Endothelial cell of umbilical vein (primary cell): ENCODE measurements at regions not wholly inside any gene's neighbourhood (a gene's known extent, or its start where the extent isn't known, plus 50 kb on each side); places are given as distances from the start of the nearest gene placed in this dataset.

ENCODE experiments used
- BruUV-seq: library from RNA; stranded (reverse); fragments of 400-500 nt; replicated peaks from 2 replicates; lab custom pipeline; 2021; lab: Mats Ljungman, UMichigan
- CTCF ChIA-PET: fragments of 300-600, 350-600 bp; sonication (Branson Sonifier 250); formaldehyde crosslinking; loops from one replicate; lab custom pipeline; 2021; ENCODE audit warnings: antibody characterized with exemption, inconsistent platforms; lab: Charles Lee
- POLR2A ChIA-PET: fragments of 300-600, 350-600 bp; sonication (Branson Sonifier 250); formaldehyde crosslinking; loops from one replicate; lab custom pipeline; 2021; ENCODE audit warnings: antibody characterized with exemption, inconsistent platforms; lab: Charles Lee
- DNase-seq: peaks from one replicate; pipeline ENCODE4 v3.0.0-alpha.2; 2011; ENCODE audit warnings: low read depth, low spot score
- FAIRE-seq: peaks from 2 replicates; lab custom pipeline; 2011; peaks lifted over from hg19 to GRCh38; lab: Jason Lieb, UNC
- H2AFZ ChIP-seq: 2 replicates; pipeline ENCODE4 v1.6.0; 2012; ENCODE audit warnings: low read depth, low read length, control low read depth, inconsistent platforms
- H3K27ac ChIP-seq: 2 replicates; pipeline ENCODE4 v1.5.1; 2011; ENCODE audit warnings: low read depth, mild to moderate bottlenecking, control low read depth, low read length, moderate library complexity; ENCODE audit not compliant: insufficient read depth
- H3K27me3 ChIP-seq, 2 experiments: 2 replicates each; pipeline versions ENCODE4 v1.6.0 to v1.6.1; 2011; ENCODE audit warnings: low read length in 2 of 2, mixed read lengths in 1 of 2; ENCODE audit not compliant: control insufficient read depth in 2 of 2, insufficient read depth in 2 of 2
- H3K36me3 ChIP-seq, 2 experiments: 2 replicates in 1 of 2; 3 replicates in 1 of 2; pipeline ENCODE4 v1.5.1; 2011; ENCODE audit warnings: low read length in 2 of 2, mild to moderate bottlenecking in 1 of 2, moderate library complexity in 1 of 2; ENCODE audit not compliant: control insufficient read depth in 2 of 2, insufficient read depth in 2 of 2; ENCODE audit errors: extremely low read depth in 1 of 2
- H3K4me1 ChIP-seq: 3 replicates; pipeline ENCODE4 v1.5.1; 2011; ENCODE audit warnings: mild to moderate bottlenecking, low read length; ENCODE audit not compliant: control insufficient read depth, insufficient read depth; ENCODE audit errors: extremely low read depth
- H3K4me2 ChIP-seq: 2 replicates; pipeline ENCODE4 v1.6.1; 2011; ENCODE audit warnings: low read length, control low read depth, mixed read lengths; ENCODE audit not compliant: insufficient read depth
- H3K4me3 ChIP-seq, 3 experiments: fragments of 200-600 bp in 1 of 3; sonication (generic), shearing (Covaris generic) in 1 of 3; replicated peaks in 1 of 3; 2 replicates each; pipeline ENCODE4 v1.5.1; 2011 to 2016; ENCODE audit warnings: control low read depth in 3 of 3, low read length in 3 of 3, mild to moderate bottlenecking in 2 of 3, inconsistent platforms in 1 of 3, low read depth in 1 of 3, moderate library complexity in 1 of 3; ENCODE audit not compliant: insufficient read depth in 1 of 3
- H3K79me2 ChIP-seq: 2 replicates; pipeline ENCODE4 v1.6.0; 2012; ENCODE audit warnings: low read length, inconsistent platforms; ENCODE audit not compliant: control insufficient read depth, insufficient read depth
- H3K9ac ChIP-seq: replicated peaks from 2 replicates; pipeline ENCODE3; 2011; ENCODE audit warnings: low read length, control low read depth; ENCODE audit not compliant: insufficient read depth; ENCODE audit errors: extremely low read depth
- H3K9me1 ChIP-seq: replicated peaks from 3 replicates; pipeline ENCODE4 v1.6.0; 2011; ENCODE audit warnings: mild to moderate bottlenecking, low read length; ENCODE audit not compliant: control insufficient read depth, insufficient read depth; ENCODE audit errors: extremely low read depth
- H3K9me3 ChIP-seq: replicated peaks from 2 replicates; pipeline ENCODE4 v1.5.1; 2012; ENCODE audit warnings: low read length, inconsistent platforms; ENCODE audit not compliant: control insufficient read depth, insufficient read depth
- H4K20me1 ChIP-seq: replicated peaks from 2 replicates; pipeline ENCODE3; 2011; ENCODE audit warnings: mild to moderate bottlenecking, low read length; ENCODE audit not compliant: control insufficient read depth, insufficient read depth; ENCODE audit errors: extremely low read depth
- EZH2 ChIP-seq: IDR thresholded peaks from 2 replicates; pipeline ENCODE4 v1.6.1; 2012; ENCODE audit warnings: borderline replicate concordance, low read depth, mild to moderate bottlenecking, moderate library complexity, low read length, inconsistent platforms; ENCODE audit not compliant: severe bottlenecking
- GATA2 ChIP-seq: IDR thresholded peaks from 2 replicates; pipeline ENCODE4 v1.7.0; 2011; ENCODE audit warnings: low read depth, mild to moderate bottlenecking, moderate library complexity, mixed read lengths, low read length; ENCODE audit not compliant: insufficient read length, insufficient read depth
- MYC ChIP-seq: IDR thresholded peaks from one replicate; pipeline ENCODE4 v1.6.1; 2011; ENCODE audit warnings: mild to moderate bottlenecking, low read depth, low read length
- POLR2A ChIP-seq: IDR thresholded peaks from 2 replicates; pipeline ENCODE4 v1.6.1; 2012; ENCODE audit warnings: low read depth, mild to moderate bottlenecking, control low read depth, low read length
- POLR2AphosphoS5 ChIP-seq: IDR thresholded peaks from 2 replicates; pipeline ENCODE4 v1.6.1; 2012; ENCODE audit warnings: low read depth, mild to moderate bottlenecking, control low read depth, low read length, moderate library complexity; ENCODE audit not compliant: insufficient read depth
- dilution Hi-C: fragments of 300-500 bp; cut with MboI; formaldehyde crosslinking; loops from one replicate; pipeline ENCODE4 v1.15.0; 2019; ENCODE audit warnings: low sequenced_read_pairs; ENCODE audit not compliant: extremely low pct_ligation_motif_present
- intact Hi-C: fragments of 100-400 bp; cut with micrococcal nuclease; formaldehyde crosslinking; loops from one replicate; pipeline ENCODE4 v1.10.0; 2022
- TF ChIP-seq, protein P1 (sequence below), 2 donors: IDR thresholded peaks; 1 replicate in 1 of 2; 2 replicates in 1 of 2; pipeline ENCODE4 v1.5.1; 2011; ENCODE audit warnings: low read length in 2 of 2, mild to moderate bottlenecking in 2 of 2, moderate library complexity in 2 of 2, control low read depth in 1 of 2, inconsistent platforms in 1 of 2, low read depth in 1 of 2; ENCODE audit not compliant: insufficient read depth in 1 of 2; ENCODE audit errors: extremely low read depth in 1 of 2
- TF ChIP-seq, protein P2 (sequence below): IDR thresholded peaks from 2 replicates; pipeline ENCODE4 v1.6.1; 2011; ENCODE audit not compliant: insufficient read depth, insufficient read length

DNA sequence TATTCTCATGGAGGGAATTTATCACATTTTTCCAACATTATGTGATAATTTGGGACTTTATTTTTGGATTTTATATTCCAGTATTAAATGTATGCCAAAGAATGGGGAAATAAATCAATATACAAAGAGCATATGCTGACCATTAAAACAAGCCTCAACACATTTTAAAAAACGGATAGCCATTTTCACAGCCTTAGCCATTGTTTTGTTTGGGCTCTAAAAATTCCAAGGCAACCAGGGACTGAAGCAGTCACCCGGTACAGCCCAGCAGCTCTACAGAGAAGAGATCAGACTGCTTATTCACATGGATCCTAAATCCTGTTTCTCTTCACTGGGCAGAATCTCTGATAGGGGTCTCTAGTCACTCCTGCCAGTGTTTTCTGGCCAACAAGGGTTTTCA lies 150.2 kb upstream of the OGFRL1 start:
- BruUV-seq = no TSS peak
- H3K9me1 ChIP-seq = no peaks in the 10 kb centered on the region
- no peak overlapping the region for H3K4me3 ChIP-seq
- ChIA-PET POLR2A (no interaction called here), CTCF (interaction anchor here (0.9 kb wide), 1 partner anchor 8 kb away, joined by 4 read pairs; no protein-coding TSS in a partner anchor)
- H3K36me3 ChIP-seq = no peaks in the 10 kb centered on the region
- no peaks in the 10 kb centered on the region for H3K79me2 ChIP-seq
- H3K27ac ChIP-seq = no peak overlapping the region
- H3K9me3 ChIP-seq = no peaks in the 10 kb centered on the region
- H3K9ac ChIP-seq = no peak overlapping the region
- TF ChIP-seq EZH2 (no peak), GATA2 (no peak), POLR2A (no peak), POLR2AphosphoS5 (no peak), MYC (no peak)
- TF ChIP-seq, protein P1, sequence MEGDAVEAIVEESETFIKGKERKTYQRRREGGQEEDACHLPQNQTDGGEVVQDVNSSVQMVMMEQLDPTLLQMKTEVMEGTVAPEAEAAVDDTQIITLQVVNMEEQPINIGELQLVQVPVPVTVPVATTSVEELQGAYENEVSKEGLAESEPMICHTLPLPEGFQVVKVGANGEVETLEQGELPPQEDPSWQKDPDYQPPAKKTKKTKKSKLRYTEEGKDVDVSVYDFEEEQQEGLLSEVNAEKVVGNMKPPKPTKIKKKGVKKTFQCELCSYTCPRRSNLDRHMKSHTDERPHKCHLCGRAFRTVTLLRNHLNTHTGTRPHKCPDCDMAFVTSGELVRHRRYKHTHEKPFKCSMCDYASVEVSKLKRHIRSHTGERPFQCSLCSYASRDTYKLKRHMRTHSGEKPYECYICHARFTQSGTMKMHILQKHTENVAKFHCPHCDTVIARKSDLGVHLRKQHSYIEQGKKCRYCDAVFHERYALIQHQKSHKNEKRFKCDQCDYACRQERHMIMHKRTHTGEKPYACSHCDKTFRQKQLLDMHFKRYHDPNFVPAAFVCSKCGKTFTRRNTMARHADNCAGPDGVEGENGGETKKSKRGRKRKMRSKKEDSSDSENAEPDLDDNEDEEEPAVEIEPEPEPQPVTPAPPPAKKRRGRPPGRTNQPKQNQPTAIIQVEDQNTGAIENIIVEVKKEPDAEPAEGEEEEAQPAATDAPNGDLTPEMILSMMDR (IDR thresholded peaks at IDR 0.05; ENCODE audit: extremely low read depth in 1 of 2, insufficient read depth in 1 of 2, low read depth in 1 of 2, low read length in 2 of 2) = no peak
- TF ChIP-seq, protein P2, sequence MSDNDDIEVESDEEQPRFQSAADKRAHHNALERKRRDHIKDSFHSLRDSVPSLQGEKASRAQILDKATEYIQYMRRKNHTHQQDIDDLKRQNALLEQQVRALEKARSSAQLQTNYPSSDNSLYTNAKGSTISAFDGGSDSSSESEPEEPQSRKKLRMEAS = no peak
- H2AFZ ChIP-seq = no peak overlapping the region
- intact Hi-C loops (no loop called here), dilution Hi-C loops (no loop called here)
- H3K27me3 ChIP-seq = no peaks in the 10 kb centered on the region
- FAIRE-seq (no peak), DNase-seq (no peak)
- H3K4me1 ChIP-seq = no peaks in the 10 kb centered on the region
- H4K20me1 ChIP-seq = no peaks in the 10 kb centered on the region
- H3K4me2 ChIP-seq = no peak overlapping the region
